ENCODE measurements at regions not wholly inside any gene's neighbourhood (a gene's known extent, or its start where the extent isn't known, plus 50 kb on each side); places are given as distances from the start of the nearest gene placed in this dataset.

GRCh38 chr18:7476386-7476785, 90.7 kb upstream of the PTPRM start:
- DNase-seq (ENCODE audit: low read depth in 4 of 4, low spot score in 2 of 4) = no peak

GRCh38 chr18:7479756-7480155, 87.4 kb upstream of the PTPRM start:
- DNase-seq (ENCODE audit: low read depth in 4 of 4, low spot score in 2 of 4) = no peak

- DNase-seq (ENCODE audit: low read depth in 4 of 4, low spot score in 2 of 4) = no peak
Observed at GRCh38 chr18:7480879-7481278, 86.2 kb upstream of the PTPRM start.

GRCh38 chr18:7482342-7482741, 84.8 kb upstream of the PTPRM start:
- no peak for DNase-seq (ENCODE audit: low read depth in 4 of 4, low spot score in 2 of 4)

- DNase-seq (ENCODE audit: low read depth in 4 of 4, low spot score in 2 of 4) = no peak
Observed at GRCh38 chr18:7485616-7486015, 81.5 kb upstream of the PTPRM start.

GRCh38 chr18:7488571-7488970, 78.5 kb upstream of the PTPRM start:
- no peak for DNase-seq (ENCODE audit: low read depth in 4 of 4, low spot score in 2 of 4)

- no peak for DNase-seq (ENCODE audit: low read depth in 4 of 4, low spot score in 2 of 4)
Observed at GRCh38 chr18:7490104-7490503, 77.0 kb upstream of the PTPRM start.

- no peak for DNase-seq (ENCODE audit: low read depth in 4 of 4, low spot score in 2 of 4)
Observed at GRCh38 chr18:7492385-7492784, 74.7 kb upstream of the PTPRM start.

- DNase-seq (ENCODE audit: low read depth in 4 of 4, low spot score in 2 of 4) = no peak
Observed at GRCh38 chr18:7497081-7497480, 70.0 kb upstream of the PTPRM start.

GRCh38 chr18:7511106-7511505, 56.0 kb upstream of the PTPRM start:
- no peak for DNase-seq (ENCODE audit: low read depth in 4 of 4, low spot score in 2 of 4)

- DNase-seq (ENCODE audit: low read depth in 4 of 4, low spot score in 2 of 4) = peak in 2 of 4 donors; percentile 26 to 46
Observed at GRCh38 chr18:7512348-7512747, 54.8 kb upstream of the PTPRM start.

- no peak for DNase-seq (ENCODE audit: low read depth in 4 of 4, low spot score in 2 of 4)
Observed at GRCh38 chr18:7512990-7513389, 54.1 kb upstream of the PTPRM start.

GRCh38 chr18:7514796-7515440, 52.2 kb upstream of the PTPRM start:
- no peak for DNase-seq (ENCODE audit: low read depth in 4 of 4, low spot score in 2 of 4)

- DNase-seq (ENCODE audit: low read depth in 4 of 4, low spot score in 2 of 4) = no peak
Observed at GRCh38 chr18:7516266-7517117, 50.6 kb upstream of the PTPRM start.
